Heart right ventricle (tissue), 16 donors: ENCODE measurements at regions not wholly inside any gene's neighbourhood (a gene's known extent, or its start where the extent isn't known, plus 50 kb on each side); places are given as distances from the start of the nearest gene placed in this dataset.
"Not testable (repeated sequence)": the region's sequence is repeated elsewhere in the genome, so short reads cannot be mapped to it uniquely, and the experiment has no call there.

Experiments used
- ATAC-seq, 8 donors: fragments of 200-7000 bp; cut with Tn5 transposase; one replicate each; pipeline ENCODE4 v1.9.1; 2020; ENCODE audit warnings: mild to moderate bottlenecking in 8 of 8, moderate library complexity in 8 of 8, moderate number of reproducible peaks in 1 of 8
- DNase-seq, 2 donors: peaks; one replicate each; pipeline ENCODE4 v3.0.0-alpha.2; 2020
- H3K27ac ChIP-seq, 10 donors: fragments of 200-600 bp; sonication (generic) in 2 of 10; one replicate each; pipeline versions ENCODE4 v1.5.0 to v1.8.0; 2020 to 2022; ENCODE audit warnings: mild to moderate bottlenecking in 3 of 10
- H3K27me3 ChIP-seq, 7 donors: fragments of 200-600 bp; one replicate each; pipeline ENCODE4 v1.8.0; 2021 to 2022; ENCODE audit warnings: mild to moderate bottlenecking in 2 of 7
- H3K36me3 ChIP-seq, 9 donors: fragments of 200-600 bp; sonication (generic) in 1 of 9; one replicate each; pipeline versions ENCODE4 v1.5.0 to v1.8.0; 2020 to 2022; ENCODE audit warnings: mild to moderate bottlenecking in 2 of 9
- H3K4me1 ChIP-seq, 9 donors: fragments of 200-600 bp; sonication (generic) in 1 of 9; one replicate each; pipeline versions ENCODE4 v1.5.0 to v1.8.0; 2020 to 2022; ENCODE audit warnings: mild to moderate bottlenecking in 4 of 9
- H3K4me3 ChIP-seq, 10 donors: fragments of 200-600 bp; sonication (generic) in 2 of 10; one replicate each; pipeline versions ENCODE4 v1.5.0 to v1.8.0; 2020 to 2022; ENCODE audit warnings: mild to moderate bottlenecking in 7 of 10, moderate library complexity in 2 of 10
- H3K9me3 ChIP-seq, 11 donors: fragments of 200-600 bp in 10 of 11; sonication (generic) in 2 of 11; one replicate each; pipeline versions ENCODE4 v1.5.0 to v1.8.0; 2013 to 2022; ENCODE audit warnings: mild to moderate bottlenecking in 2 of 11, control low read depth in 1 of 11, moderate library complexity in 1 of 11
- CTCF ChIP-seq, 9 donors: fragments of 200-600 bp; sonication (generic) in 2 of 9; IDR thresholded peaks; one replicate each; pipeline versions ENCODE4 v1.5.0 to v1.8.0; 2021 to 2022; ENCODE audit warnings: antibody characterized with exemption in 9 of 9, mild to moderate bottlenecking in 5 of 9, moderate library complexity in 1 of 9
- WGBS, 2 donors: extraction: QIAGEN DNeasy Blood & Tissue Kit; methylation state at CpG; one replicate each; pipeline ENCODE4 v1.1.7; 2013; ENCODE audit warnings: inconsistent platforms in 1 of 2; 5-methylcytosine and 5-hydroxymethylcytosine counted together
- intact Hi-C, 10 donors: fragments of 100-400 bp; cut with DNase I; formaldehyde crosslinking; loops; one replicate each; pipeline versions ENCODE4 v1.11.1 to v1.14.2; 2022
- donor health status: Arrhythmogenic right ventricular cardiomyopathy.
- donor health status: ischemic (EF 13 %, LVEDD 7.1; RV severe dilation, severe dysfunction).
- donor health status: healthy with polysubstance abuse.
- donor health status: DM: no; HTN: yes; CAD: no.
- donor health status: DM: no; HTN: no; CAD: no.
- donor health status: ischemic (EF 25% LVEDD 6.9; RV normal size, moderate dysfunction).
- donor health status: ischemic (EF 25% LVEDD 5.7; RV mildly dilated, moderate dysfunction).
- donor health status: healthy.
- donor health status: DM: yes; HTN: yes; CAD: no.
- donor health status: Ischemic cardiomyopathy.
- donor health status: ischemic (EF 35%, LVEDD 5.7; RV mildly dilated, moderate dysfunction).
- donor health status: nonischemic (EF 11% LVEDD 7.7; RV severe dilation, severe dysfunction).
- donor health status: DM: yes; HTN: yes; CAD: no.
- donor health status: PGD.
- donor health status: ischemic (EF 29% LVEDD 5.4; RV normal size, mild dysfunction).
- donor health status: nonischemic (EF 23%, LVEDD 6.1; RV moderate dilation, normal function).

- 83 to 84% methylated on average over 3 of the region's 3 CpGs for WGBS, 2 donors
- intact Hi-C loops = no loop called here
Measured at GRCh38 chr7:65609131-65609530, 235.5 kb downstream of the ZNF92 start.

DNA sequence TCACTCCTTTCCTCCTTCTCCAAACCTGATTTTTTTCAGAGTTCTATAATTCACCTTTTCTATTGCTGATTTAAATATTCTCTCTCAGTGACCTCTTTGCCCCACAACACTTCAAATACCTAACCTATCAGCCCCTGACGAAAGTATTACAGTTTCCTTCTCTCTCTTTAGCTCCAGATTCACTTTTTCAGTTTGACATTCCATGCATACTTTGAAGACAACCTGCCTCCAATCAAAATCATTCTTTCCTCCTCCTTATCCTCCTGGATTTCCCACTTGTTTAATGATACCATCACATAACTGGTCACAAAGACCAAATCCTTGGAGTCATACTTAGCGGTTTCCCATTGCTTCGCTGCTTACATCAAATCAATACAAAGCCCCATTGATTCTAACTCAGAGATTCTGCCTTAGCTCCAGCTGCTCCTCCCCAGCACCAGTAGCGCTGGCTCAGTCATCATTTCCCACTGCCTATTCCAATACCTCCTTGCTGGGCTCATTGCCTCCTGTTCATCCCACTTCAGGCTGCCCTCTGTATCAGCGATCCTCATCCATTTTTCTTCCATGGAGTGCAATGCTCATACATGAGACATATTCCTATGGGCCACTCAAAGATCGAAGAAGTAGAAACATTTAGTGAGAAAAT is 240.1 kb downstream of the ZNF92 start:
- WGBS, 2 donors = 60 to 66% methylated on average over 6 of the region's 6 CpGs
- peaks cover 0 to 31% (median 7%) of the 10 kb centered on the region in 7 donors for H3K27me3 ChIP-seq
- H3K27ac ChIP-seq, H3K36me3 ChIP-seq, H3K4me1 ChIP-seq, H3K9me3 ChIP-seq, intact Hi-C loops, H3K4me3 ChIP-seq, DNase-seq, ATAC-seq: not testable (repeated sequence)

More at GRCh38 chr7:65609131-65609530, 235.5 kb downstream of the ZNF92 start:
- H3K27ac ChIP-seq = no peak overlapping the region
- no peak overlapping the region for H3K4me3 ChIP-seq
- DNase-seq = no peak
- peaks cover 0 to 14% (median 4%) of the 10 kb centered on the region in 7 donors for H3K27me3 ChIP-seq
- TF ChIP-seq CTCF (IDR thresholded peaks at IDR 0.05) = no peak
- no peaks in the 10 kb centered on the region for H3K9me3 ChIP-seq
- no peaks in the 10 kb centered on the region for H3K36me3 ChIP-seq
- no peak for ATAC-seq
- no peaks in the 10 kb centered on the region for H3K4me1 ChIP-seq

- H3K4me1 ChIP-seq, intact Hi-C loops, H3K4me3 ChIP-seq, H3K27ac ChIP-seq, H3K9me3 ChIP-seq, H3K36me3 ChIP-seq, DNase-seq, ATAC-seq: not testable (repeated sequence)
- WGBS, 2 donors = 78 to 92% methylated on average over 3 of the region's 3 CpGs
- H3K27me3 ChIP-seq = peaks cover 0 to 52% (median 23%) of the 10 kb centered on the region in 7 donors
Measured at GRCh38 chr7:65616111-65616510, 242.5 kb downstream of the ZNF92 start.

DNA sequence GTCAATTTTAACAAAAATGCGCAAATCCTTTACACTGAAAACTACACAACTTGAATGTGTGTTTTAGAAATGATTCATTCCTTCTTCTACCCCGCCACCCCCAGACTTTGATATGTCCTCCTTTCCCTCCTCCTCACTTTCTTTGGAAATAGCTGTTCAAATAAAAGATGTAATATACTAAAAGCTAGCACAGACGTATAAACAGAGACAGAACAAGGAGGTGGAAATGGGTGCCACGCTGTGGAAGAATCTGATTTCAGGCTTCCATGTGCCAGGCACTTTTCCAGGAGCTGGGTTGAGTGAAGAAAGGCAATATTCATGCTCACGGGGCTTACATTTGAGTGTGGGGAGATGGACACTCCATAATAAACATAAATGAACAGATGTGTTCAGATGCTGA is 246.6 kb downstream of the ZNF92 start:
- intact Hi-C loops, H3K36me3 ChIP-seq, H3K9me3 ChIP-seq, DNase-seq, H3K4me3 ChIP-seq, ATAC-seq, H3K27ac ChIP-seq, H3K4me1 ChIP-seq: not testable (repeated sequence)
- H3K27me3 ChIP-seq = peaks cover 0 to 63% (median 32%) of the 10 kb centered on the region in 7 donors
- WGBS, 2 donors = 58 to 70% methylated on average over 5 of the region's 5 CpGs

- peaks cover 0 to 62% (median 30%) of the 10 kb centered on the region in 7 donors for H3K27me3 ChIP-seq
- WGBS, 2 donors = 22 to 27% methylated on average over 6 of the region's 6 CpGs
- H3K27ac ChIP-seq, H3K36me3 ChIP-seq, intact Hi-C loops, H3K4me3 ChIP-seq, H3K9me3 ChIP-seq, H3K4me1 ChIP-seq, ATAC-seq: not testable (repeated sequence)
- TF ChIP-seq CTCF (IDR thresholded peaks at IDR 0.05) = peak; percentile 24 to 69 (median 58)
- peak; percentile 9 to 23 for DNase-seq
Measured at GRCh38 chr7:65621580-65622201, 248.0 kb downstream of the ZNF92 start.

- peaks cover 0 to 22% (median 5%) of the 10 kb centered on the region in 7 donors for H3K27me3 ChIP-seq
- H3K36me3 ChIP-seq, ATAC-seq, DNase-seq, H3K9me3 ChIP-seq, H3K27ac ChIP-seq, H3K4me1 ChIP-seq, intact Hi-C loops, H3K4me3 ChIP-seq: not testable (repeated sequence)
- no CpG with 5 or more reads among the region's 1 CpG for WGBS, 2 donors
Measured at GRCh38 chr7:65631236-65631635, 241.6 kb upstream of the VKORC1L1 start.

DNA sequence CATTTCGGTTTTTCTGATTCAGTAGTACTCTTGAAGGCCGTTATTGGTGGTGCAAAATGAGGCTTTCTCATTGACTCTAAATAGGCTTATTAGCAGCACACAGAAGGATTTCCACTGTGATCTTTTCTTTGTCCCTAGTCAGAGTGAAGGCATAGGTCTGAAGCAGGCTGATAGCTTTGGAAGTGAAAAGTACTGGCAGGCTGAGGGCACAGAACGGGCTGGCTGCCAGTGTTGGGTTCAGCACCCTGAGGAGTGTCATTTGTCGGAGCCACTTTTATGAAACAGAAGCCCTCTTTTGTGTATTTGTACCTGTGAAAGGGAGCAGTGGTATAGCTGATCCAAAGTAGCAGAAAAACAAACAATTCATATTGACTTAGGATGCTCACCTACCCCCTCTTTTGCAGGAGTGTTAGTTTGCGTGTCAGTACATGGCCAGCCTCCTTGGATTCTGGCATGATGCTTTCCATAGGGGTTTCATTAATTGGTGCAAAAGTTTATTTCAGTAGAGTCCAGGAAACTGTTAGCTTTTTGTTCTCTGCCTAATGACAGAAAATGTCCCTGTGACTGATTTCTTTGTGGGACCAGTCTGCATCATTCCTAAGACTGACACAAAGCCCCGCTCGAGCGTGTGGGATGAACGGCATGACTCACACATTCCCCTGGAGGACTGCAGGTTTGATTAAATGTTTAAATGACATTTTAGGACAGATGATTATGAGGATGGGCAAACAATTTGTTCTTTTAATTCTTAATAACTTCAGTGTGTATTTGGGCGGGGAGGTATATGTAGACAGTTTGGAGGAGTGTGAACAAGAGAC is 239.1 kb upstream of the VKORC1L1 start:
- H3K27ac ChIP-seq, H3K4me3 ChIP-seq, intact Hi-C loops, H3K4me1 ChIP-seq, H3K27me3 ChIP-seq, H3K36me3 ChIP-seq, DNase-seq, H3K9me3 ChIP-seq: not testable (repeated sequence)
- ATAC-seq = peak in 3 of 8 donors; percentile 17 to 29 (median 19)
- WGBS, 2 donors = no CpG with 5 or more reads among the region's 10 CpGs

GRCh38 chr7:65638918-65639317 is 234.0 kb upstream of the VKORC1L1 start:
- H3K4me3 ChIP-seq, H3K4me1 ChIP-seq, ATAC-seq, H3K9me3 ChIP-seq, H3K36me3 ChIP-seq, DNase-seq, H3K27me3 ChIP-seq, intact Hi-C loops, H3K27ac ChIP-seq: not testable (repeated sequence)
- no CpG with 5 or more reads among the region's 1 CpG for WGBS, 2 donors

DNA sequence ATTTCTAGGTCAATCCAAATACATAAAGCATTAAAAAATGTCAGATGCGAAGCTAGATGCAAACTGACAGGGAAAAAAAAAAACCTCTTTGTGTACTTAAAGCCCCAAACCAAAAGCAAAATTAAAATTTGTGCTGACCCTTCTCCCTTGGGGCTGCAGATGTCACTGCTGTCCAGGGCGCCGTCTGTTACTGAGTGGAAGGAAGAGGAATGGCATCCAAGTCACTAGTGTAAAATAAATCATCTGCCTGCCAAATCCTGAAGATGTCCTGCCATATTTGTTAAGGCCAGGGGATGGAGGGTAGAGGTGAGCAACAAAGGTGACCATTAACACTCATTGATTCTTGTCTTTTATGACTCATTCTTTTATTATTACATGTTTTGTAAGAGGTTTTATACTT is 233.2 kb upstream of the VKORC1L1 start:
- H3K4me3 ChIP-seq, DNase-seq, H3K27me3 ChIP-seq, ATAC-seq, intact Hi-C loops, H3K36me3 ChIP-seq, H3K9me3 ChIP-seq, H3K27ac ChIP-seq, H3K4me1 ChIP-seq: not testable (repeated sequence)
- no CpG with 5 or more reads among the region's 3 CpGs for WGBS, 2 donors
